Stimulated activated CD4-positive, alpha-beta T cell treated with anti-CD3 and anti-CD28 coated beads, TNF-alpha, amount 100 ng/mL, for 1 hour (primary cell): ENCODE measurements at regions not wholly inside any gene's neighbourhood (a gene's known extent, or its start where the extent isn't known, plus 50 kb on each side); places are given as distances from the start of the nearest gene placed in this dataset.
"Not testable (repeated sequence)": the region's sequence is repeated elsewhere in the genome, so short reads cannot be mapped to it uniquely, and the experiment has no call there.

Source experiments
- DNase-seq, 3 donors: peaks; one replicate each; pipeline ENCODE4 v3.0.0-alpha.2; 2020; ENCODE audit warnings: low read depth in 3 of 3, low spot score in 1 of 3

GRCh38 chr15:20473465-20473864 lies 68.1 kb downstream of the GOLGA6L6 start:
- DNase-seq = not testable (repeated sequence)

- DNase-seq = not testable (repeated sequence)
Measured at GRCh38 chr15:20472983-20473382, 68.6 kb downstream of the GOLGA6L6 start.

- DNase-seq = not testable (repeated sequence)
Measured at GRCh38 chr15:20470810-20471209, 70.8 kb downstream of the GOLGA6L6 start.

- DNase-seq = not testable (repeated sequence)
Measured at GRCh38 chr15:20441138-20441537, 100.5 kb downstream of the GOLGA6L6 start.

- not testable (repeated sequence) for DNase-seq
Measured at GRCh38 chr15:20440390-20440789, 101.2 kb downstream of the GOLGA6L6 start.

GRCh38 chr15:20439111-20439510 lies 102.5 kb downstream of the GOLGA6L6 start:
- DNase-seq = not testable (repeated sequence)

- not testable (repeated sequence) for DNase-seq
Measured at GRCh38 chr15:20438255-20438654, 103.3 kb downstream of the GOLGA6L6 start.

- DNase-seq = not testable (repeated sequence)
Measured at GRCh38 chr15:20433468-20433867, 108.1 kb downstream of the GOLGA6L6 start.

- not testable (repeated sequence) for DNase-seq
Measured at GRCh38 chr15:20430495-20430894, 111.1 kb downstream of the GOLGA6L6 start.

GRCh38 chr15:20420710-20421109 lies 120.9 kb downstream of the GOLGA6L6 start:
- DNase-seq = not testable (repeated sequence)

GRCh38 chr15:20416618-20417017 lies 125.0 kb downstream of the GOLGA6L6 start:
- DNase-seq = not testable (repeated sequence)

- DNase-seq = not testable (repeated sequence)
Measured at GRCh38 chr15:20409667-20410198, 131.9 kb downstream of the GOLGA6L6 start.

- DNase-seq = no peak
Measured at GRCh38 chr15:20409247-20409646, 132.4 kb downstream of the GOLGA6L6 start.

- no peak for DNase-seq
Measured at GRCh38 chr15:20407553-20407952, 134.0 kb downstream of the GOLGA6L6 start.

GRCh38 chr15:20404571-20404970 lies 137.0 kb downstream of the GOLGA6L6 start:
- not testable (repeated sequence) for DNase-seq

- not testable (repeated sequence) for DNase-seq
Measured at GRCh38 chr15:20402586-20402985, 139.0 kb downstream of the GOLGA6L6 start.

- not testable (repeated sequence) for DNase-seq
Measured at GRCh38 chr15:20401058-20401457, 140.5 kb downstream of the GOLGA6L6 start.

GRCh38 chr15:20398680-20399079 lies 142.9 kb downstream of the GOLGA6L6 start:
- DNase-seq = not testable (repeated sequence)

GRCh38 chr15:20388161-20388560 lies 153.4 kb downstream of the GOLGA6L6 start:
- DNase-seq = not testable (repeated sequence)

GRCh38 chr15:20386198-20386597 lies 155.4 kb downstream of the GOLGA6L6 start:
- DNase-seq = no peak

- DNase-seq = not testable (repeated sequence)
Measured at GRCh38 chr15:20380199-20380598, 161.4 kb downstream of the GOLGA6L6 start.

- DNase-seq = no peak
Measured at GRCh38 chr15:20376872-20377271, 164.7 kb downstream of the GOLGA6L6 start.

GRCh38 chr15:20372416-20372815 lies 169.2 kb downstream of the GOLGA6L6 start:
- not testable (repeated sequence) for DNase-seq
